GM23338 (cell line): ENCODE measurements at regions not wholly inside any gene's neighbourhood (a gene's known extent, or its start where the extent isn't known, plus 50 kb on each side); places are given as distances from the start of the nearest gene placed in this dataset.

Source experiments
- ATAC-seq: fragments of 200-7000 bp; cut with Tn5 transposase; 3 replicates; pipeline ENCODE4 v1.9.1; 2020
- DNase-seq: peaks from one replicate; pipeline ENCODE4 v3.0.0-alpha.2; 2015; ENCODE audit warnings: low spot score
- H2AFZ ChIP-seq: fragments of 200-600 bp; sonication (generic); 2 replicates; pipeline ENCODE4 v1.8.0; 2016; ENCODE audit warnings: antibody characterized with exemption, mild to moderate bottlenecking, moderate library complexity
- H3F3A ChIP-seq: fragments of 200-600 bp; sonication (generic); replicated peaks from 2 replicates; pipeline ENCODE4 v1.8.0; 2017; ENCODE audit warnings: antibody characterized with exemption, mixed run types, low read depth
- H3K27ac ChIP-seq: fragments of 200-600 bp; sonication (generic); 2 replicates; pipeline ENCODE4 v1.6.1; 2016; ENCODE audit warnings: low read depth
- H3K27me3 ChIP-seq: fragments of 200-600 bp; sonication (generic); 2 replicates; pipeline ENCODE4 v1.8.0; 2016; ENCODE audit warnings: mild to moderate bottlenecking, mixed run types, moderate library complexity; ENCODE audit not compliant: insufficient read depth
- H3K36me3 ChIP-seq: fragments of 200-600 bp; sonication (generic); 2 replicates; pipeline ENCODE4 v1.8.0; 2016; ENCODE audit warnings: mild to moderate bottlenecking; ENCODE audit not compliant: insufficient read depth
- H3K4me1 ChIP-seq: fragments of 200-600 bp; sonication (generic); 2 replicates; pipeline ENCODE4 v1.8.0; 2016; ENCODE audit warnings: mild to moderate bottlenecking, moderate library complexity; ENCODE audit not compliant: insufficient read depth
- H3K4me2 ChIP-seq: fragments of 200-600 bp; sonication (generic); 2 replicates; pipeline ENCODE4 v1.7.1; 2017; ENCODE audit warnings: mixed run types
- H3K4me3 ChIP-seq: fragments of 200-600 bp; sonication (generic); 2 replicates; pipeline ENCODE4 v1.6.1; 2016; ENCODE audit warnings: mixed run types
- H3K79me2 ChIP-seq: fragments of 200-600 bp; sonication (generic); replicated peaks from 2 replicates; pipeline ENCODE4 v1.8.0; 2017; ENCODE audit warnings: mild to moderate bottlenecking; ENCODE audit not compliant: insufficient read depth
- H3K9me2 ChIP-seq: fragments of 200-600 bp; sonication (generic); 2 replicates; pipeline ENCODE4 v1.8.0; 2017; ENCODE audit not compliant: insufficient read depth
- H4K20me1 ChIP-seq: fragments of 200-600 bp; sonication (generic); replicated peaks from 2 replicates; pipeline ENCODE4 v1.8.0; 2017; ENCODE audit warnings: mild to moderate bottlenecking; ENCODE audit not compliant: insufficient read depth
- H3K27ac Mint-ChIP-seq: 2 replicates; pipeline ENCODE4 v1.8.0; 2020; ENCODE audit warnings: inconsistent platforms, mild to moderate bottlenecking, moderate library complexity, mixed read lengths
- H3K27me3 Mint-ChIP-seq: 3 replicates; pipeline ENCODE4 v1.8.0; 2022; ENCODE audit warnings: low read depth, mild to moderate bottlenecking, moderate library complexity, mixed read lengths, inconsistent platforms; ENCODE audit not compliant: insufficient read depth, poor library complexity
- H3K36me3 Mint-ChIP-seq: 3 replicates; pipeline ENCODE4 v1.8.0; 2021; ENCODE audit warnings: low read depth, mild to moderate bottlenecking, inconsistent platforms, moderate library complexity, mixed read lengths
- H3K4me1 Mint-ChIP-seq: 3 replicates; pipeline ENCODE4 v1.8.0; 2020; ENCODE audit warnings: mild to moderate bottlenecking, inconsistent platforms, mixed read lengths
- H3K4me3 Mint-ChIP-seq: 3 replicates; pipeline ENCODE4 v1.8.0; 2021; ENCODE audit warnings: moderate library complexity, mild to moderate bottlenecking, inconsistent platforms, mixed read lengths
- H3K9me3 Mint-ChIP-seq: 3 replicates; pipeline ENCODE4 v1.8.0; 2020; ENCODE audit warnings: moderate library complexity, mild to moderate bottlenecking, inconsistent platforms, mixed read lengths
- CREB1 ChIP-seq: fragments of 250-450 bp; sonication (Bioruptor Pico); IDR thresholded peaks from 2 replicates; pipeline ENCODE4 v1.5.0; 2020; ENCODE audit warnings: low read depth, mild to moderate bottlenecking, moderate library complexity
- EZH2 ChIP-seq: fragments of 200-600 bp; sonication (generic); IDR thresholded peaks from one replicate; pipeline ENCODE4 v1.8.0; 2017; ENCODE audit warnings: antibody characterized with exemption, mild to moderate bottlenecking, low read depth; ENCODE audit not compliant: unreplicated experiment
- EZH2phosphoT487 ChIP-seq: fragments of 200-600 bp; sonication (generic); IDR thresholded peaks from one replicate; pipeline ENCODE4 v1.8.1; 2018; ENCODE audit warnings: antibody characterized with exemption; ENCODE audit not compliant: unreplicated experiment
- JUNB ChIP-seq: IDR thresholded peaks from one replicate; pipeline ENCODE4 v1.6.1; 2016; ENCODE audit warnings: antibody characterized with exemption; ENCODE audit not compliant: unreplicated experiment
- POLR2AphosphoS5 ChIP-seq: IDR thresholded peaks from 2 replicates; pipeline ENCODE4 v1.6.1; 2016; ENCODE audit warnings: antibody characterized with exemption, low read depth
- TF ChIP-seq, protein P1 (sequence below), 2 experiments: fragments of 200-600 bp in 1 of 2; sonication (generic) in 1 of 2; conservative IDR thresholded peaks; 2 replicates each; pipeline versions ENCODE4 v1.5.1 to v1.6.1; 2016 to 2017; ENCODE audit warnings: antibody characterized with exemption in 2 of 2, low read depth in 2 of 2, mild to moderate bottlenecking in 2 of 2, moderate library complexity in 1 of 2
- TF ChIP-seq, protein P2 (sequence below): IDR thresholded peaks from 2 replicates; pipeline ENCODE4 v1.6.1; 2016; ENCODE audit warnings: antibody characterized with exemption
- TF ChIP-seq, protein P3 (sequence below): IDR thresholded peaks from one replicate; pipeline ENCODE4 v1.6.1; 2018; ENCODE audit warnings: antibody characterized with exemption; ENCODE audit not compliant: unreplicated experiment
- TF ChIP-seq, protein P4 (sequence below): fragments of 250-450 bp; sonication (Bioruptor Pico); IDR thresholded peaks from 2 replicates; pipeline ENCODE4 v1.5.0; 2020; ENCODE audit warnings: mild to moderate bottlenecking, moderate library complexity

DNA sequence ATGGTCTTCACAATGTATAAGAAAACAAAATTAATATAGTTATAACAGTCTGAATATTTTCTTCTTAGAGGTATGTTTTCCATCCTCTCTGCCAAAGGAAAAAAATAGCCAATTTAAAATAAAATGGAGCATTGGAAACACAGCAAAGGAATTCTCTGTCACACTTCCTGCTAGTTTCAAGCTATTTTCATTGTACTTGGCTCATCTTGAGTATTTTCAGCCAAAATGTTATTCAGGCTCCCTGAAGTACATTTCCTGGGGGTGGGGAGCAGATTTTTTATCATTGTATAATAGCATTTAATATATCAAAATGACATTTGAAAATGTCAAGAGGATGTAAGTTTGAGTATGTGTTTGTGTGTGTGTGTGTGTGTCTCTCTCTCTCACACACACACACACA is 463.6 kb upstream of the REG3G start (continued):
- TF ChIP-seq, protein P1, sequence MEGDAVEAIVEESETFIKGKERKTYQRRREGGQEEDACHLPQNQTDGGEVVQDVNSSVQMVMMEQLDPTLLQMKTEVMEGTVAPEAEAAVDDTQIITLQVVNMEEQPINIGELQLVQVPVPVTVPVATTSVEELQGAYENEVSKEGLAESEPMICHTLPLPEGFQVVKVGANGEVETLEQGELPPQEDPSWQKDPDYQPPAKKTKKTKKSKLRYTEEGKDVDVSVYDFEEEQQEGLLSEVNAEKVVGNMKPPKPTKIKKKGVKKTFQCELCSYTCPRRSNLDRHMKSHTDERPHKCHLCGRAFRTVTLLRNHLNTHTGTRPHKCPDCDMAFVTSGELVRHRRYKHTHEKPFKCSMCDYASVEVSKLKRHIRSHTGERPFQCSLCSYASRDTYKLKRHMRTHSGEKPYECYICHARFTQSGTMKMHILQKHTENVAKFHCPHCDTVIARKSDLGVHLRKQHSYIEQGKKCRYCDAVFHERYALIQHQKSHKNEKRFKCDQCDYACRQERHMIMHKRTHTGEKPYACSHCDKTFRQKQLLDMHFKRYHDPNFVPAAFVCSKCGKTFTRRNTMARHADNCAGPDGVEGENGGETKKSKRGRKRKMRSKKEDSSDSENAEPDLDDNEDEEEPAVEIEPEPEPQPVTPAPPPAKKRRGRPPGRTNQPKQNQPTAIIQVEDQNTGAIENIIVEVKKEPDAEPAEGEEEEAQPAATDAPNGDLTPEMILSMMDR (conservative IDR thresholded peaks at IDR 0.05; ENCODE audit: low read depth in 2 of 2) = no peak
- TF ChIP-seq CREB1 = no peak
- TF ChIP-seq, protein P2, sequence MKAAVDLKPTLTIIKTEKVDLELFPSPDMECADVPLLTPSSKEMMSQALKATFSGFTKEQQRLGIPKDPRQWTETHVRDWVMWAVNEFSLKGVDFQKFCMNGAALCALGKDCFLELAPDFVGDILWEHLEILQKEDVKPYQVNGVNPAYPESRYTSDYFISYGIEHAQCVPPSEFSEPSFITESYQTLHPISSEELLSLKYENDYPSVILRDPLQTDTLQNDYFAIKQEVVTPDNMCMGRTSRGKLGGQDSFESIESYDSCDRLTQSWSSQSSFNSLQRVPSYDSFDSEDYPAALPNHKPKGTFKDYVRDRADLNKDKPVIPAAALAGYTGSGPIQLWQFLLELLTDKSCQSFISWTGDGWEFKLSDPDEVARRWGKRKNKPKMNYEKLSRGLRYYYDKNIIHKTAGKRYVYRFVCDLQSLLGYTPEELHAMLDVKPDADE = no peak
- TF ChIP-seq EZH2 = no peak
- no peak for TF ChIP-seq POLR2AphosphoS5
- TF ChIP-seq JUNB = no peak
- TF ChIP-seq, protein P3, sequence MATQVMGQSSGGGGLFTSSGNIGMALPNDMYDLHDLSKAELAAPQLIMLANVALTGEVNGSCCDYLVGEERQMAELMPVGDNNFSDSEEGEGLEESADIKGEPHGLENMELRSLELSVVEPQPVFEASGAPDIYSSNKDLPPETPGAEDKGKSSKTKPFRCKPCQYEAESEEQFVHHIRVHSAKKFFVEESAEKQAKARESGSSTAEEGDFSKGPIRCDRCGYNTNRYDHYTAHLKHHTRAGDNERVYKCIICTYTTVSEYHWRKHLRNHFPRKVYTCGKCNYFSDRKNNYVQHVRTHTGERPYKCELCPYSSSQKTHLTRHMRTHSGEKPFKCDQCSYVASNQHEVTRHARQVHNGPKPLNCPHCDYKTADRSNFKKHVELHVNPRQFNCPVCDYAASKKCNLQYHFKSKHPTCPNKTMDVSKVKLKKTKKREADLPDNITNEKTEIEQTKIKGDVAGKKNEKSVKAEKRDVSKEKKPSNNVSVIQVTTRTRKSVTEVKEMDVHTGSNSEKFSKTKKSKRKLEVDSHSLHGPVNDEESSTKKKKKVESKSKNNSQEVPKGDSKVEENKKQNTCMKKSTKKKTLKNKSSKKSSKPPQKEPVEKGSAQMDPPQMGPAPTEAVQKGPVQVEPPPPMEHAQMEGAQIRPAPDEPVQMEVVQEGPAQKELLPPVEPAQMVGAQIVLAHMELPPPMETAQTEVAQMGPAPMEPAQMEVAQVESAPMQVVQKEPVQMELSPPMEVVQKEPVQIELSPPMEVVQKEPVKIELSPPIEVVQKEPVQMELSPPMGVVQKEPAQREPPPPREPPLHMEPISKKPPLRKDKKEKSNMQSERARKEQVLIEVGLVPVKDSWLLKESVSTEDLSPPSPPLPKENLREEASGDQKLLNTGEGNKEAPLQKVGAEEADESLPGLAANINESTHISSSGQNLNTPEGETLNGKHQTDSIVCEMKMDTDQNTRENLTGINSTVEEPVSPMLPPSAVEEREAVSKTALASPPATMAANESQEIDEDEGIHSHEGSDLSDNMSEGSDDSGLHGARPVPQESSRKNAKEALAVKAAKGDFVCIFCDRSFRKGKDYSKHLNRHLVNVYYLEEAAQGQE = no peak

DNA sequence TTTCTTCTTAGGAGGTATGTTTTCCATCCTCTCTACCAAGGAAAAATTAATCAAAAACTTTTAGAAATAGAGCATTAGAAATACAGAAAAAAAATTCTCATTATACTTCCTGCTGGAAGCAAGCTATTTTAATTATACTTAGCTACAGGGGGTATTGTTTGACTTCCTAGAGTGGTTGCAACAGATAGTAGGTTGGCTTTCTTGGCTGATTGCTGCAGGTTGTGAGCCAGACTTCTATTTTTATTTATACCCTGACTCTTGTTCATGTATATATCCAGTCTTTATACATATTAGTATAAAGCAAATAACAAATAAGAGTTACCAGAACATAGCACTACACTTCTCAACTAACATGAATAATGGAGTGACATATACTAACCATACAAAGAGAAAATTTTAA is 460.8 kb upstream of the REG3G start:
- DNase-seq (no peak), ATAC-seq (no peak)
- Mint-ChIP-seq H3K27me3 (no peaks in the 10 kb centered on the region), H3K9me3 (no peaks in the 10 kb centered on the region), H3K4me1 (peaks cover 9% of the 10 kb centered on the region; the same call in 2 of the 3 replicates), H3K36me3 (no peaks in the 10 kb centered on the region), H3K27ac (no peak overlapping the region), H3K4me3 (no peak overlapping the region)
- no peaks in the 10 kb centered on the region for H4K20me1 ChIP-seq
- no peaks in the 10 kb centered on the region for H3K79me2 ChIP-seq
- no peak overlapping the region for H3K27ac ChIP-seq
- no peaks in the 10 kb centered on the region for H3F3A ChIP-seq
- no peaks in the 10 kb centered on the region for H3K36me3 ChIP-seq
- H3K4me3 ChIP-seq = no peak overlapping the region
- no peak overlapping the region for H3K4me2 ChIP-seq
- H2AFZ ChIP-seq = no peak overlapping the region
- no peaks in the 10 kb centered on the region for H3K9me2 ChIP-seq
- H3K4me1 ChIP-seq = no peaks in the 10 kb centered on the region
- H3K27me3 ChIP-seq = no peaks in the 10 kb centered on the region
- no peak for TF ChIP-seq CREB1
- TF ChIP-seq EZH2phosphoT487 = no peak
- TF ChIP-seq, protein P4, sequence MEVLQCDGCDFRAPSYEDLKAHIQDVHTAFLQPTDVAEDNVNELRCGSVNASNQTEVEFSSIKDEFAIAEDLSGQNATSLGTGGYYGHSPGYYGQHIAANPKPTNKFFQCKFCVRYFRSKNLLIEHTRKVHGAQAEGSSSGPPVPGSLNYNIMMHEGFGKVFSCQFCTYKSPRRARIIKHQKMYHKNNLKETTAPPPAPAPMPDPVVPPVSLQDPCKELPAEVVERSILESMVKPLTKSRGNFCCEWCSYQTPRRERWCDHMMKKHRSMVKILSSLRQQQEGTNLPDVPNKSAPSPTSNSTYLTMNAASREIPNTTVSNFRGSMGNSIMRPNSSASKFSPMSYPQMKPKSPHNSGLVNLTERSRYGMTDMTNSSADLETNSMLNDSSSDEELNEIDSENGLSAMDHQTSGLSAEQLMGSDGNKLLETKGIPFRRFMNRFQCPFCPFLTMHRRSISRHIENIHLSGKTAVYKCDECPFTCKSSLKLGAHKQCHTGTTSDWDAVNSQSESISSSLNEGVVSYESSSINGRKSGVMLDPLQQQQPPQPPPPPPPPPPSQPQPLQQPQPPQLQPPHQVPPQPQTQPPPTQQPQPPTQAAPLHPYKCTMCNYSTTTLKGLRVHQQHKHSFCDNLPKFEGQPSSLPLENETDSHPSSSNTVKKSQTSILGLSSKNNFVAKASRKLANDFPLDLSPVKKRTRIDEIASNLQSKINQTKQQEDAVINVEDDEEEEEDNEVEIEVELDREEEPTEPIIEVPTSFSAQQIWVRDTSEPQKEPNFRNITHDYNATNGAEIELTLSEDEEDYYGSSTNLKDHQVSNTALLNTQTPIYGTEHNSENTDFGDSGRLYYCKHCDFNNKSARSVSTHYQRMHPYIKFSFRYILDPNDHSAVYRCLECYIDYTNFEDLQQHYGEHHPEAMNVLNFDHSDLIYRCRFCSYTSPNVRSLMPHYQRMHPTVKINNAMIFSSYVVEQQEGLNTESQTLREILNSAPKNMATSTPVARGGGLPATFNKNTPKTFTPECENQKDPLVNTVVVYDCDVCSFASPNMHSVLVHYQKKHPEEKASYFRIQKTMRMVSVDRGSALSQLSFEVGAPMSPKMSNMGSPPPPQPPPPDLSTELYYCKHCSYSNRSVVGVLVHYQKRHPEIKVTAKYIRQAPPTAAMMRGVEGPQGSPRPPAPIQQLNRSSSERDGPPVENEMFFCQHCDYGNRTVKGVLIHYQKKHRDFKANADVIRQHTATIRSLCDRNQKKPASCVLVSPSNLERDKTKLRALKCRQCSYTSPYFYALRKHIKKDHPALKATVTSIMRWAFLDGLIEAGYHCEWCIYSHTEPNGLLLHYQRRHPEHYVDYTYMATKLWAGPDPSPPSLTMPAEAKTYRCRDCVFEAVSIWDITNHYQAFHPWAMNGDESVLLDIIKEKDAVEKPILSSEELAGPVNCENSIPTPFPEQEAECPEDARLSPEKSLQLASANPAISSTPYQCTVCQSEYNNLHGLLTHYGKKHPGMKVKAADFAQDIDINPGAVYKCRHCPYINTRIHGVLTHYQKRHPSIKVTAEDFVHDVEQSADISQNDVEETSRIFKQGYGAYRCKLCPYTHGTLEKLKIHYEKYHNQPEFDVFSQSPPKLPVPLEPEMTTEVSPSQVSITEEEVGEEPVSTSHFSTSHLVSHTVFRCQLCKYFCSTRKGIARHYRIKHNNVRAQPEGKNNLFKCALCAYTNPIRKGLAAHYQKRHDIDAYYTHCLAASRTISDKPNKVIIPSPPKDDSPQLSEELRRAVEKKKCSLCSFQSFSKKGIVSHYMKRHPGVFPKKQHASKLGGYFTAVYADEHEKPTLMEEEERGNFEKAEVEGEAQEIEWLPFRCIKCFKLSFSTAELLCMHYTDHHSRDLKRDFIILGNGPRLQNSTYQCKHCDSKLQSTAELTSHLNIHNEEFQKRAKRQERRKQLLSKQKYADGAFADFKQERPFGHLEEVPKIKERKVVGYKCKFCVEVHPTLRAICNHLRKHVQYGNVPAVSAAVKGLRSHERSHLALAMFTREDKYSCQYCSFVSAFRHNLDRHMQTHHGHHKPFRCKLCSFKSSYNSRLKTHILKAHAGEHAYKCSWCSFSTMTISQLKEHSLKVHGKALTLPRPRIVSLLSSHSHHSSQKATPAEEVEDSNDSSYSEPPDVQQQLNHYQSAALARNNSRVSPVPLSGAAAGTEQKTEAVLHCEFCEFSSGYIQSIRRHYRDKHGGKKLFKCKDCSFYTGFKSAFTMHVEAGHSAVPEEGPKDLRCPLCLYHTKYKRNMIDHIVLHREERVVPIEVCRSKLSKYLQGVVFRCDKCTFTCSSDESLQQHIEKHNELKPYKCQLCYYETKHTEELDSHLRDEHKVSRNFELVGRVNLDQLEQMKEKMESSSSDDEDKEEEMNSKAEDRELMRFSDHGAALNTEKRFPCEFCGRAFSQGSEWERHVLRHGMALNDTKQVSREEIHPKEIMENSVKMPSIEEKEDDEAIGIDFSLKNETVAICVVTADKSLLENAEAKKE (CRISPR knock-in tag) = no peak
- no peak for TF ChIP-seq JUNB
- TF ChIP-seq, protein P3 = no peak
